ENCODE measurements at regions not wholly inside any gene's neighbourhood (a gene's known extent, or its start where the extent isn't known, plus 50 kb on each side); places are given as distances from the start of the nearest gene placed in this dataset.

DNA sequence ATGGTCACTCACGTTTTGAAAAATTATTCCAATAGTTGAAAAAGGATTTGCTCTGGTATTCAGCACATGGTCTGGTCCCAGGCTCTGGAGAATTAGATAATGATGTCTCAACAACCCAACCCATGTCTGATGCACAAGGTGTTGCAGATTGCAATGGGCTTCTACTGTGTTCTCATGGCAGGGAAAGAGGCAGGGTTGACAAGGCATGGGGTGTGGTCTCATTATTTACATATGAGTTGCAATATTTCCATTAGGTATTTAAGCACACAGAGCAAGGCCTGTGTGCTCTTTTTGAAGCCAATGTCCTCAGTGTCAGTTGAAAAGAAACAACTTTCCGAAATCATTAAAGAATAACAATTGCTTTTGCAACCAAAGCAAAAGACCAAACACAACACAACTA is 381.9 kb upstream of the PBX1 start:
- ChIA-PET POLR2A (no interaction called here), CTCF (no interaction called here)
- no peak for DNase-seq (ENCODE audit: extremely low spot score)
- TF ChIP-seq FOXK2 (IDR thresholded peaks at IDR 0.05) (no peak), ELF4 (IDR thresholded peaks at IDR 0.05) (no peak), TARDBP (IDR thresholded peaks at IDR 0.05) (no peak)

DNA sequence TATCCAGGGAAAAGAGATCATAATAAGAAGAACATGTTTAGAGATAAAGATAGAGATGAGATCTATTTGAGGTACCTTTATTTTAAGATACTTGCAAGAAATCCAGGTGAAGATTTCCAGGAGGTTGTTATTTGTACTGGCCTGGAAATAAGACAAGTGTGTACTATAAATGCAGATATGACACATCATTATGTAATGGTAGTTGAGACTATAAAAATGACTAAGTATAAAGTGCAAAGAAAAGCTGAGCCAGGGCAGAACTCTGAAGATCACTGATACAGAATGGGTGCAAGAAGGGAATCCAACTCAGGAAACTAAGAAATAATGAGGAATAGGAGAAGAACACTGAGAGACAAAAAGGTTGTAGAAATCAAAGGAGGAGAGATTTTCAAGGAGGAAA is 378.2 kb upstream of the PBX1 start:
- TF ChIP-seq FOXM1 (IDR thresholded peaks at IDR 0.05; ENCODE audit: borderline replicate concordance) (no peak), BHLHE40 (IDR thresholded peaks at IDR 0.05; ENCODE audit: borderline replicate concordance) (no peak), ARNT (IDR thresholded peaks at IDR 0.05) (no peak), FOXA1 (IDR thresholded peaks at IDR 0.05) (no peak), NFRKB (IDR thresholded peaks at IDR 0.05) (no peak), SUZ12 (IDR thresholded peaks at IDR 0.05) (no peak), ELF4 (IDR thresholded peaks at IDR 0.05) (no peak), L3MBTL2 (conservative IDR thresholded peaks at IDR 0.05) (no peak), ZNF384 (IDR thresholded peaks at IDR 0.05) (no peak), CTBP1 (IDR thresholded peaks at IDR 0.05; ENCODE audit: borderline replicate concordance) (no peak), SP1 (IDR thresholded peaks at IDR 0.05) (no peak), FOXK2 (IDR thresholded peaks at IDR 0.05) (no peak), TARDBP (IDR thresholded peaks at IDR 0.05) (no peak), LEF1 (IDR thresholded peaks at IDR 0.05; ENCODE audit: borderline replicate concordance) (no peak), HDGF (IDR thresholded peaks at IDR 0.05; ENCODE audit: borderline replicate concordance) (no peak)
- TF ChIP-seq, protein P1, sequence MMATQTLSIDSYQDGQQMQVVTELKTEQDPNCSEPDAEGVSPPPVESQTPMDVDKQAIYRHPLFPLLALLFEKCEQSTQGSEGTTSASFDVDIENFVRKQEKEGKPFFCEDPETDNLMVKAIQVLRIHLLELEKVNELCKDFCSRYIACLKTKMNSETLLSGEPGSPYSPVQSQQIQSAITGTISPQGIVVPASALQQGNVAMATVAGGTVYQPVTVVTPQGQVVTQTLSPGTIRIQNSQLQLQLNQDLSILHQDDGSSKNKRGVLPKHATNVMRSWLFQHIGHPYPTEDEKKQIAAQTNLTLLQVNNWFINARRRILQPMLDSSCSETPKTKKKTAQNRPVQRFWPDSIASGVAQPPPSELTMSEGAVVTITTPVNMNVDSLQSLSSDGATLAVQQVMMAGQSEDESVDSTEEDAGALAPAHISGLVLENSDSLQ (IDR thresholded peaks at IDR 0.05): no peak
- DNase-seq (ENCODE audit: extremely low spot score): no peak
- ChIA-PET POLR2A (no interaction called here), CTCF (no interaction called here)

DNA sequence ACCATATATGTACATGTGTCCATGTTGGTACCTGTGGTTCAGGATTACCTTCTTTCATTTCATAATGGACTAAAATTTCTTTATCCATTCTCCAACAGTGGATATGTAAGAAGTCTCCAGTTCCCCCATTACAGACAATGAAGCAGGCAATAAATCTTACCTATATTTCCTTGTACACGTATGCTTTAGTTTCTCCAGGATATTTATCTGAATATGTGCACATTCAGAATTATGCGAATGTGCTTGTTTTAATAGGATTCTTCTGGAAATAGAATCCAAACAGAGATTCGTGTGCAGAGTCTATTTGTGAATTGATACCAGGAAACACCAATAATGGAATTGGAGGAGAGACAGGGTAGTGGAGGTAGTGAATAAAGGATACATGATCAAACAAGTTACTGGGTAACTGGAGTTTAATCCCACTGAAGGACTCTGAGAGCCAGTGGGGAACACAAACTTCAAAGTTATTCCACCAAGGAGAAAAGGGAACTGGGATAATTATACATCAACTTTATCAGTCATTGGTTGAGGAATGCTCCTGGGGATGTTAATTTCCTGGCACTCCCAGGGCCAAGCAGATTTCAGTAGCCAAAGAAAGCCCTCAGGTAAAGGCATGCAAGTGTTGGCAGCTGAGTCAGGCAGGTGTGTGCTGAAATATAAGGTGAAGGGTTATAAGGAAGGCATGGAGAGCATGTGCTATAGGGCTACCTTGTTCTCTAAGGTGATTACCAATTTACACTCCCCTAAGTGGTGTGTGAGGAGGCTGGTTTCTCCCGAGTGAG is 374.9 kb upstream of the PBX1 start:
- no peak for TF ChIP-seq NFRKB (IDR thresholded peaks at IDR 0.05)
- TF ChIP-seq CTBP1 (IDR thresholded peaks at IDR 0.05; ENCODE audit: borderline replicate concordance): no peak
- TF ChIP-seq FOXA1 (IDR thresholded peaks at IDR 0.05): no peak
- TF ChIP-seq HDGF (IDR thresholded peaks at IDR 0.05; ENCODE audit: borderline replicate concordance): no peak
- no peak for TF ChIP-seq ELF4 (IDR thresholded peaks at IDR 0.05)
- no peak for TF ChIP-seq TARDBP (IDR thresholded peaks at IDR 0.05)
- no peak for TF ChIP-seq L3MBTL2 (conservative IDR thresholded peaks at IDR 0.05)
- POLR2A ChIA-PET: no interaction called here
- DNase-seq (ENCODE audit: extremely low spot score): no peak
- CTCF ChIA-PET: no interaction called here

DNA sequence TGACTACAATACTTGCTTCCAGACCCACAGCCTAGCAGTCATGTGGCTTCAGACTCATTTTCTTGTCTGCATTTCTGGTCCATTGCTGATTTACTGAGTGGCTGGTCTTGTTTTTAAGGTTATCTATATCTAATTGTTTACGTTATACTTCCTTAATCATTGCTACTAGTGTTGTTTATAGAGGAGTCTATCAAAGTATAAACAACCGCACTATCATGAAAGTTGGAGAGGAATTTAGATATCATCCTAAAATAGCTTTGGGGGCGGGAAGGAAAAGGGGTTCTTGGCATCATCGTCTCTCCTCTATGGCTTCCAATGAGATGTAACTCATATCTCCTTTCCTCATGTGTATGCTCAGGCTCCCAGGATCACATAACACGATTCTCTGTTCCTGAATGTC is 372.1 kb upstream of the PBX1 start:
- ChIA-PET CTCF (no interaction called here), POLR2A (no interaction called here)
- TF ChIP-seq CTBP1 (IDR thresholded peaks at IDR 0.05; ENCODE audit: borderline replicate concordance): no peak
- no peak for TF ChIP-seq NFRKB (IDR thresholded peaks at IDR 0.05)
- TF ChIP-seq HDGF (IDR thresholded peaks at IDR 0.05; ENCODE audit: borderline replicate concordance): no peak
- no peak for TF ChIP-seq ZNF384 (IDR thresholded peaks at IDR 0.05)
- TF ChIP-seq, protein P1 (IDR thresholded peaks at IDR 0.05): no peak
- no peak for TF ChIP-seq SP1 (IDR thresholded peaks at IDR 0.05)
- TF ChIP-seq ARNT (IDR thresholded peaks at IDR 0.05): no peak
- TF ChIP-seq FOXM1 (IDR thresholded peaks at IDR 0.05; ENCODE audit: borderline replicate concordance): no peak
- TF ChIP-seq TARDBP (IDR thresholded peaks at IDR 0.05): no peak
- TF ChIP-seq SUZ12 (IDR thresholded peaks at IDR 0.05): no peak
- no peak for TF ChIP-seq BHLHE40 (IDR thresholded peaks at IDR 0.05; ENCODE audit: borderline replicate concordance)
- TF ChIP-seq FOXK2 (IDR thresholded peaks at IDR 0.05): no peak
- no peak for TF ChIP-seq ELF4 (IDR thresholded peaks at IDR 0.05)
- no peak for TF ChIP-seq L3MBTL2 (conservative IDR thresholded peaks at IDR 0.05)
- no peak for TF ChIP-seq LEF1 (IDR thresholded peaks at IDR 0.05; ENCODE audit: borderline replicate concordance)
- TF ChIP-seq FOXA1 (IDR thresholded peaks at IDR 0.05): no peak
- no peak for DNase-seq (ENCODE audit: extremely low spot score)

DNA sequence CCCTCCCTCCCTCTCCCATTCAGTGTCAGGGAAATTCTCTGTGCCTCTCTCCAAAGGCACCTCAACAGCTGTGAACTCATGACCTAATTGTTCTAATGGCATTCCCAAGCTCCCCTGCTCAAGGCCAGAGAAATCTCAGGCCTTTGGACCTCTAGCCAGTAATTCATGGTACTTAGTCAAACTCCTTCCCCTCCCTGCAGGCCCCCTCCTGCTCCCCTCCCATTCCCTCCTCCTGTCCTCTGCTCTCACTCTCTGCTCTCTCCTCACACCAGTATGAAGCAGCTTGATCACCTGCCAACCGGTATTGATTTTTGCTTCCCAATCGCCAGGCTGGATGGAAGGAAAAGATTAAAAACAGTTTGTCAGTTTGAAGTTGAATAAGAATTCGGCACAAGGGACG is 370.5 kb upstream of the PBX1 start:
- TF ChIP-seq BHLHE40 (IDR thresholded peaks at IDR 0.05; ENCODE audit: borderline replicate concordance): no peak
- ChIA-PET POLR2A (no interaction called here), CTCF (no interaction called here)
- DNase-seq (ENCODE audit: extremely low spot score): no peak

DNA sequence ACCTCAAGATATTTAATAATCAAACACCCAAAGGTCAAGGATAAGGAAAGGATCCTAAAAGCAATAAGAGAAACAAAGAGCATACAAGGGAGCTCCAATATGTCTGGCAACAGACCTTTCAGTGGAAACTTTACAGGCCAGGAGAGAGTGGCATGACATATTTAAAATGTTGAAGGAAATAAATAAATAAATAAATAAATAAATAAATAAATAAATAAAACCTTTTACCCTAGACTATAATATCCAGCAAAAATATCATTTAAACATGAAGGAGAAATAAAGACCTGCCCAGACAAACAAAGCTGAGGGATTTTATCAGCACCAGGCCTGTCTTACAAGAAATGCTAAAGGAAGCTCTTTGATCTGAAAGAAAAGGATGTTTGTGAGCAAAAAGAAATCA is 367.8 kb upstream of the PBX1 start:
- TF ChIP-seq SUZ12 (IDR thresholded peaks at IDR 0.05) (no peak), BHLHE40 (IDR thresholded peaks at IDR 0.05; ENCODE audit: borderline replicate concordance) (no peak), FOXA1 (IDR thresholded peaks at IDR 0.05) (no peak), HDGF (IDR thresholded peaks at IDR 0.05; ENCODE audit: borderline replicate concordance) (no peak), L3MBTL2 (conservative IDR thresholded peaks at IDR 0.05) (no peak), LEF1 (IDR thresholded peaks at IDR 0.05; ENCODE audit: borderline replicate concordance) (no peak), SP1 (IDR thresholded peaks at IDR 0.05) (no peak), ARNT (IDR thresholded peaks at IDR 0.05) (no peak), ELF4 (IDR thresholded peaks at IDR 0.05) (no peak), ZNF384 (IDR thresholded peaks at IDR 0.05) (no peak), TARDBP (IDR thresholded peaks at IDR 0.05) (no peak), NFRKB (IDR thresholded peaks at IDR 0.05) (no peak), CTBP1 (IDR thresholded peaks at IDR 0.05; ENCODE audit: borderline replicate concordance) (no peak), FOXM1 (IDR thresholded peaks at IDR 0.05; ENCODE audit: borderline replicate concordance) (no peak), FOXK2 (IDR thresholded peaks at IDR 0.05) (no peak)
- TF ChIP-seq, protein P1 (IDR thresholded peaks at IDR 0.05): no peak
- no peak for DNase-seq (ENCODE audit: extremely low spot score)
- CTCF ChIA-PET: interaction anchor here (0.6 kb wide), 1 partner anchor 55 kb away, joined by 4 read pairs; no protein-coding TSS in a partner anchor
- POLR2A ChIA-PET: no interaction called here
